Colonic mucosa (tissue), 4 donors: ENCODE measurements at regions not wholly inside any gene's neighbourhood (a gene's known extent, or its start where the extent isn't known, plus 50 kb on each side); places are given as distances from the start of the nearest gene placed in this dataset.

Experiments used
- DNase-seq: peaks from one replicate; pipeline ENCODE4 v3.0.0-alpha.2; 2020
- H3K27ac ChIP-seq: fragments of 200-600 bp; one replicate; pipeline ENCODE4 v1.8.0; 2021
- H3K27me3 ChIP-seq: fragments of 200-600 bp; one replicate; pipeline ENCODE4 v1.8.0; 2021
- H3K36me3 ChIP-seq: fragments of 200-600 bp; one replicate; pipeline ENCODE4 v1.8.0; 2021
- H3K4me1 ChIP-seq: fragments of 200-600 bp; one replicate; pipeline ENCODE4 v1.8.0; 2021; ENCODE audit warnings: mild to moderate bottlenecking
- H3K4me3 ChIP-seq: fragments of 200-600 bp; one replicate; pipeline ENCODE4 v1.8.0; 2021
- H3K9ac ChIP-seq, 2 donors: one replicate each; pipeline ENCODE4 v1.7.0; 2013; ENCODE audit warnings: control low read depth in 2 of 2, low read depth in 2 of 2, low read length in 2 of 2
- H3K9me3 ChIP-seq: fragments of 200-600 bp; one replicate; pipeline ENCODE4 v1.8.0; 2021
- intact Hi-C: fragments of 100-400 bp; cut with DNase I; formaldehyde crosslinking; loops from one replicate; pipeline ENCODE4 v1.14.1; 2022
- TF ChIP-seq, protein P1 (sequence below): fragments of 200-600 bp; IDR thresholded peaks from one replicate; pipeline ENCODE4 v1.8.0; 2022; ENCODE audit warnings: antibody characterized with exemption, mild to moderate bottlenecking
- donor health status: healthy.
- donor health status: DM: no; HTN: no; CAD: no.
- donor health status: DM: no; HTN: no; CAD: no.

DNA sequence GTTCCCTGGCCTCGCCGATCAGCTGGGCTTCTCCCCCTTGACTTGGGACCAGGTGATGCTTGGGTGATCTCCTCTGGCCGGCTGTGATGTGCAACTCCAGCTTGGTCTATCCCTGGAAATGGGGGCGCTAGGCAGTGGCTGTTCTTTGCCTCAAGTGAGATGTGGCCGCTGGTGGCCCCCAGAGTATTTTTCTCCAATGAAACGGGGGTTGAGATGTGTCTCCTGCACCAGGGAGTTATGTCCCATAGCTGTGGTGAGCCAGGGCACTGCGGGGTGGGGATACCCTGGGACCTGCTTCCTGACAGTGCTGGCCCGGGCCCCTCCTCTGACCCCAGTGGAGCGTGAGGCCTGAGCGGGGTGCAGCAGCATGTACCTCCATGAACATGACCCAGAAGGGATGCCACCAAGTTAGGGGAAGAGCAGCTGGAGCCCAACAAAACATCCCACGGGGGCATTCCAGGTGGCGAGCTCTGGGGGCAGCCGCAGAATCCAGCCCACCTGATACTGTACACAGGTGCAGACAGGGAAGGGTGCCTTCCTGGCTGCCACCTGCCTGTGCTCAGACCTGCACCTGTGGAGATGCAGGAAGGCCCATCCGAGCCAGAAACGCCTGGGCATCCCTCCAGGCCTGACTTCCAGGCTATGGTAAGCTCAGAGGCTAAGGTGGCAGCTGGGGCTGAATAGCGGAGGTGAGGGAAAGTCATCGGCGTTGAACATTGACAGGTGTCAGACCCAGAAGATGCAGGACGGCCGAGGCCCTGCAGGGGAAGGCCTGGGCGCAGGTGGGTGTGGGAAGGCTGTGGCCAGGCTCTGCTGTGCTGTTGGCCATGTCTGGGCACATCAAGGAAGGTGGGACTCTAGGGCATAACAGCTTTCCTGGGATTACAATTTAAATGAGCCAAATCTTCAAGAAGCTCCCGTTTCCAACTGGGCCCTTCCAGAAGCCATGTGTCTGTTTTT lies 97.3 kb downstream of the CTTN start:
- Histone ChIP-seq H3K4me1 (no peaks in the 10 kb centered on the region), H3K36me3 (no peaks in the 10 kb centered on the region), H3K4me3 (no peak overlapping the region), H3K9me3 (no peaks in the 10 kb centered on the region), H3K27me3 (no peaks in the 10 kb centered on the region), H3K9ac (no peak overlapping the region), H3K27ac (no peak overlapping the region)
- TF ChIP-seq, protein P1, sequence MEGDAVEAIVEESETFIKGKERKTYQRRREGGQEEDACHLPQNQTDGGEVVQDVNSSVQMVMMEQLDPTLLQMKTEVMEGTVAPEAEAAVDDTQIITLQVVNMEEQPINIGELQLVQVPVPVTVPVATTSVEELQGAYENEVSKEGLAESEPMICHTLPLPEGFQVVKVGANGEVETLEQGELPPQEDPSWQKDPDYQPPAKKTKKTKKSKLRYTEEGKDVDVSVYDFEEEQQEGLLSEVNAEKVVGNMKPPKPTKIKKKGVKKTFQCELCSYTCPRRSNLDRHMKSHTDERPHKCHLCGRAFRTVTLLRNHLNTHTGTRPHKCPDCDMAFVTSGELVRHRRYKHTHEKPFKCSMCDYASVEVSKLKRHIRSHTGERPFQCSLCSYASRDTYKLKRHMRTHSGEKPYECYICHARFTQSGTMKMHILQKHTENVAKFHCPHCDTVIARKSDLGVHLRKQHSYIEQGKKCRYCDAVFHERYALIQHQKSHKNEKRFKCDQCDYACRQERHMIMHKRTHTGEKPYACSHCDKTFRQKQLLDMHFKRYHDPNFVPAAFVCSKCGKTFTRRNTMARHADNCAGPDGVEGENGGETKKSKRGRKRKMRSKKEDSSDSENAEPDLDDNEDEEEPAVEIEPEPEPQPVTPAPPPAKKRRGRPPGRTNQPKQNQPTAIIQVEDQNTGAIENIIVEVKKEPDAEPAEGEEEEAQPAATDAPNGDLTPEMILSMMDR = no peak
- intact Hi-C loops = no loop called here
- no peak for DNase-seq

- no peak overlapping the region for H3K27ac ChIP-seq
- no peaks in the 10 kb centered on the region for H3K4me1 ChIP-seq
- intact Hi-C loops = no loop called here
- H3K9me3 ChIP-seq = no peaks in the 10 kb centered on the region
- H3K36me3 ChIP-seq = no peaks in the 10 kb centered on the region
- H3K4me3 ChIP-seq = no peak overlapping the region
- no peaks in the 10 kb centered on the region for H3K27me3 ChIP-seq
- no peak for DNase-seq
- TF ChIP-seq, protein P1 = no peak
- H3K9ac ChIP-seq = no peak overlapping the region
These were observed 98.5 kb downstream of the CTTN start for GRCh38 chr11:70496591-70497535.

- TF ChIP-seq, protein P1 = no peak
- H3K36me3 ChIP-seq = no peaks in the 10 kb centered on the region
- no peaks in the 10 kb centered on the region for H3K4me1 ChIP-seq
- H3K9me3 ChIP-seq = no peaks in the 10 kb centered on the region
- intact Hi-C loops = no loop called here
- DNase-seq = no peak
- H3K9ac ChIP-seq = no peak overlapping the region
- no peak overlapping the region for H3K27ac ChIP-seq
- no peaks in the 10 kb centered on the region for H3K27me3 ChIP-seq
- H3K4me3 ChIP-seq = no peak overlapping the region
These were observed 99.3 kb downstream of the CTTN start for GRCh38 chr11:70497536-70498075.

GRCh38 chr11:70498171-70498571 lies 99.8 kb downstream of the CTTN start:
- no peak for DNase-seq
- TF ChIP-seq, protein P1 = no peak
- Histone ChIP-seq H3K27me3 (no peaks in the 10 kb centered on the region), H3K9ac (no peak overlapping the region), H3K27ac (no peak overlapping the region), H3K36me3 (no peaks in the 10 kb centered on the region), H3K9me3 (no peaks in the 10 kb centered on the region), H3K4me3 (no peak overlapping the region), H3K4me1 (no peaks in the 10 kb centered on the region)
- intact Hi-C loops = no loop called here
